MM.1S (cell line): ENCODE measurements at regions not wholly inside any gene's neighbourhood (a gene's known extent, or its start where the extent isn't known, plus 50 kb on each side); places are given as distances from the start of the nearest gene placed in this dataset.

Source experiments
- EZH2 ChIP-seq: fragments of 300-600 bp; sonication (generic); optimal IDR thresholded peaks from 2 replicates; pipeline ENCODE3; 2017; ENCODE audit warnings: low read depth, mild to moderate bottlenecking, antibody characterized with exemption, low read length, mixed read lengths
- TF ChIP-seq, protein P1 (sequence below): fragments of 300-600 bp; sonication (generic); IDR thresholded peaks from 2 replicates; pipeline ENCODE4 v1.5.1; 2016; ENCODE audit warnings: antibody characterized with exemption, low read length, mixed read lengths

GRCh38 chr2:241951920-241952319 is 82.4 kb downstream of the RTP5 start:
- TF ChIP-seq, protein P1, sequence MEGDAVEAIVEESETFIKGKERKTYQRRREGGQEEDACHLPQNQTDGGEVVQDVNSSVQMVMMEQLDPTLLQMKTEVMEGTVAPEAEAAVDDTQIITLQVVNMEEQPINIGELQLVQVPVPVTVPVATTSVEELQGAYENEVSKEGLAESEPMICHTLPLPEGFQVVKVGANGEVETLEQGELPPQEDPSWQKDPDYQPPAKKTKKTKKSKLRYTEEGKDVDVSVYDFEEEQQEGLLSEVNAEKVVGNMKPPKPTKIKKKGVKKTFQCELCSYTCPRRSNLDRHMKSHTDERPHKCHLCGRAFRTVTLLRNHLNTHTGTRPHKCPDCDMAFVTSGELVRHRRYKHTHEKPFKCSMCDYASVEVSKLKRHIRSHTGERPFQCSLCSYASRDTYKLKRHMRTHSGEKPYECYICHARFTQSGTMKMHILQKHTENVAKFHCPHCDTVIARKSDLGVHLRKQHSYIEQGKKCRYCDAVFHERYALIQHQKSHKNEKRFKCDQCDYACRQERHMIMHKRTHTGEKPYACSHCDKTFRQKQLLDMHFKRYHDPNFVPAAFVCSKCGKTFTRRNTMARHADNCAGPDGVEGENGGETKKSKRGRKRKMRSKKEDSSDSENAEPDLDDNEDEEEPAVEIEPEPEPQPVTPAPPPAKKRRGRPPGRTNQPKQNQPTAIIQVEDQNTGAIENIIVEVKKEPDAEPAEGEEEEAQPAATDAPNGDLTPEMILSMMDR, result no peak
- no peak for TF ChIP-seq EZH2
